ENCODE measurements at regions not wholly inside any gene's neighbourhood (a gene's known extent, or its start where the extent isn't known, plus 50 kb on each side); places are given as distances from the start of the nearest gene placed in this dataset.
"Not testable (repeated sequence)": the region's sequence is repeated elsewhere in the genome, so short reads cannot be mapped to it uniquely, and the experiment has no call there.

GRCh38 chr2:16209799-16210198 lies 269.4 kb downstream of the MYCN start:
- no peak for DNase-seq

GRCh38 chr2:16208921-16209320 lies 268.6 kb downstream of the MYCN start:
- no peak for DNase-seq

DNA sequence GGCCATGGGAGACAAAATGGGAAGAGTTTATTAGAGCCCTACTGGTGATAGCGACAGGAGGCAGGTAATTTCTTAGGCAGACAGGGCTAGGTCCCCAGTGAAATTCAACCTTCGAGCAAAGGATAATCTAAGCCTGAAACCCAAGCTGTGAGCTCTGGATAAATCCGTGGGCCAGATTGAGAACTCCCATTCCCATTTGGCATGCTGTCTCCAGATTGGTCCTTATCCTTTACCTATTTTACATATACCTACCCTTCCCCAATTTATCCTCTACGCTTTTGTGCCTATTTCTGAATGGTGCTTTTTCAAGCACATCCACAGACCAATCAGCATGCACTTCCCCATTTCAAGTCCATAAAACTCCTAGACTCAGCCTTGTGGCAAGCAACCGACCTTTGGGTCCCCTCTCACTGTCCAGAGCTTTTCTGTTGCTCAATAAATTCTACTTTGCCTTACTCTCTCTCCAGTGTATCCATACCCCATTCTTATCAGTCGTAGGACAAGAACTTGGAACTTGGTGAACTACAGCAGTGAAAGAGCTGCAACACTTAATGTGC lies 268.0 kb downstream of the MYCN start:
- no peak for DNase-seq

- no peak for DNase-seq
These were observed 267.3 kb downstream of the MYCN start for GRCh38 chr2:16207611-16208010.

DNA sequence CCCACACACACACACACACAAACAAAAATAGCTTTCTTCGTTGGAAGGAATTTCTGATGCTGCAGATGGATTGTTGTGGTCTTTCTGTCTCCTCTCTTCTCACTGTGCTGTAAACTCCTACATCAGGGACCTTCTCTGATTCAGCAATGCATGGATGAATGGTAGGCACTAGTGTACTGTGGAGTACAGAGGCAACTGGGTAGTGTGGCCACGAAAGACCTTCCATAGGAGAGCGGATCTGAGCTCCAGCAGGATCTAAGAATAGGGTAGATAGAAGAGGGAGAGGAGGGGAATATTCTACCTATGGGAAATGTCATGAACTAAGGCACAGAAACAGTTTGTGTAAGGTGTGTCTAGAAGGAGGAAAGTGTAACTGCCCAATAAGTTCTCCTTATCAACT lies 266.8 kb downstream of the MYCN start:
- DNase-seq, result no peak

DNA sequence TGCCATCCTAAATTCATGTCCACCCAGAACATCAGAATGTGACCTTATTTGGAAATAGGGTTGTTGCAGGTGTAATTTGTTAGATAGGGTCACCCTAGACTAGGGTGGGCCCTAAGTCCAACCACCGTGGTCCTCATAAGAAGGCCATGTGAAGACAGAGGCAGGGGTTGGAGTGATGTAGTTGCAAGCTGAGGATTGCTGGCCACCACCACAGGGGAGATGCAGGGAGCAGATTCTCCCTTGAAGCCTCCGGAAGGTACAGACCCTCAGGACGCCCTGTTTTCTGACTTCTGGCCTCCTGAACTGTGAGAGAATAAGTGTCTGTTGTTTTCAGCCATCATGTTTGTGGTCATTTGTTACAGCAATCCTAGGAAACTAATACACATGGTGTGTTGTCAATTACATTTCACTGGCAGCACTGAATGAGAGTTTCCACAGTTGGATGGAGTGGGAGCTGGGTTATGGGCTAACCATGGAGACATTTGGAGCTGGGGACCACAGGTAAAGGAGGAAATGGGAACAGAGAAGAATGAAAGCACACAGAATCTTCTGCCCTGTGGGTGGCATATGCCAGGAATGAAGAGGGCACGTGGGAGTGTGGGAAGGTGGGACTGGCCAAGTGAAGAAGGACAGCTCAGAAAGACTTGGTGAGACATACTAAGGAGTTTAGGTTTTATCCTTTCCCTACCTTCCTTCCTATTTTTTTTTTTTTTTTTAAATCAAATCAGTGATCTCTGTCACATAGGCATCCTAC lies 266.0 kb downstream of the MYCN start:
- DNase-seq, result no peak

DNA sequence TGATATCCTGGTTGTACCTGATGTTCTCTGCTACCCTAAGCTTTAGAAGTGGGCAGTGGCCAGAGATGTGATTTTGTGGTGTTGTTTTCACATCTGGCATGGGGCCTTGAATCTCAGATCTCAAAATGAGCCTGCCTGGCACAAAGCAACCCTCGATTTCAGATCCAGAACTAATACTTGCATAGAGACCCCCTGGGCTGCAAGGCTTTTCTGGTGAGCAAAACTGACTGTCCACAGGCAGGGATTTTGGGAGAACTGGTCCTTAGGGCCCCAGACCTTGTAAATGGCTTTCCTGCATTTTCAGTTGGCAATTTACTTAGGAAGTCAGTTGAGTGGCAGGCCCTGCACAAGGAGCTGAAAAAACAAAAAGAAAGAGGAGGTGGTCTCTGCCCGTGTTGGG lies 265.3 kb downstream of the MYCN start:
- DNase-seq, result no peak

GRCh38 chr2:16204886-16205620 lies 264.7 kb downstream of the MYCN start:
- DNase-seq, result no peak

DNA sequence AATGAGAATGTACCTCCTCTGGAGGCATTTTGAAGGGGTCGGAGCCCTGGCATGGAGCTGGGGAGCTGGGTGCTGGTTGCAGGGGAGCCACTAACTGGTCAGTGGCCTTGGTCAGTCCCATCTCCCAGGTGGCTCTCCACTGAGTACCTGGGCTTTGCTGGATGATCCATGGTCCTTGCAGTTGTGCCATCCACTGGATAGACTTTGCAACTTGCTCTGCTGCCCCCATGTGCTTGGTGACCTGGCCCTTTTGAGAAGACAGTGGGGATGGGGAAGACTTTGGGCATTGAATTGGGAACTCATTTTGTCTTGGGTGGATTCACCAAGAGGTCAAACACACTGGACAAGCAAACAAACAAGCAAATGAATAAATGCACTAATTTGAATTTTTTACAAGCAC lies 263.9 kb downstream of the MYCN start:
- DNase-seq, result no peak

GRCh38 chr2:16203691-16204090 lies 263.3 kb downstream of the MYCN start:
- no peak for DNase-seq

GRCh38 chr2:16203069-16203468 lies 262.7 kb downstream of the MYCN start:
- no peak for DNase-seq

- no peak for DNase-seq
These were observed 262.1 kb downstream of the MYCN start for GRCh38 chr2:16202266-16203020.

GRCh38 chr2:16201848-16202247 lies 261.5 kb downstream of the MYCN start:
- DNase-seq, result no peak

DNA sequence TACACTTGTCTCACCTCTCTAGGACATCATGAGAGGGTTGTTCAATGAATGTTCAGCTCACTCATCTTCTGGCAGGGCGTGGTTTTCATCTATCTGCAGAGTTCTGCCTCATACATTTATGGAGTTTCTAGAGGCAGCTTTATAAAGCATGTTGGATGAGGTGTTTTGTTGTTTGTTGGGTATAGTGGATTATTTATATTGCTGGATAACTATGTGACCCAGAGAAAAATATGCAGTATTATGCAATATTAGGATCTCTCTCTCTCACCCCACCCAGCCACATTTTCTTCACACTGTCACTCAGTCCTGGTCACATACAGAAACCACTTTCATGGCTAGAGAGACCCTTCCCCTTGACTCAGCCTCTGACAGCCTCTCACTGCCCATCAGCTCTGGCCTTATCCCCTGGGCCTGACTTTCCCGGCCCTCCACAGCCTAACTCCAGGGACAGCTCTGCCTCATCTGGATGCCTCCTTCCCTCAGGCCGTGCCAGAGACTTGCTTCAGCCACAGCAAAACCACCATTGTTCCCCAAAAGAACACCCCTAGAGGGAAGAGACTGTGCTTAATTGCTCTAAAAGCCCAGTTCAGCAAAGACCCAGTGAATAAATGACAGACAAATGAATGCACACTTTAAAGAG lies 260.3 kb downstream of the MYCN start:
- no peak for DNase-seq

GRCh38 chr2:16199882-16200553 lies 259.7 kb downstream of the MYCN start:
- DNase-seq, result no peak

GRCh38 chr2:16199241-16199640 lies 258.9 kb downstream of the MYCN start:
- not testable (repeated sequence) for DNase-seq

GRCh38 chr2:16198166-16198912 lies 258.0 kb downstream of the MYCN start:
- no peak for DNase-seq

- no peak for DNase-seq
These were observed 257.3 kb downstream of the MYCN start for GRCh38 chr2:16197504-16198147.

DNA sequence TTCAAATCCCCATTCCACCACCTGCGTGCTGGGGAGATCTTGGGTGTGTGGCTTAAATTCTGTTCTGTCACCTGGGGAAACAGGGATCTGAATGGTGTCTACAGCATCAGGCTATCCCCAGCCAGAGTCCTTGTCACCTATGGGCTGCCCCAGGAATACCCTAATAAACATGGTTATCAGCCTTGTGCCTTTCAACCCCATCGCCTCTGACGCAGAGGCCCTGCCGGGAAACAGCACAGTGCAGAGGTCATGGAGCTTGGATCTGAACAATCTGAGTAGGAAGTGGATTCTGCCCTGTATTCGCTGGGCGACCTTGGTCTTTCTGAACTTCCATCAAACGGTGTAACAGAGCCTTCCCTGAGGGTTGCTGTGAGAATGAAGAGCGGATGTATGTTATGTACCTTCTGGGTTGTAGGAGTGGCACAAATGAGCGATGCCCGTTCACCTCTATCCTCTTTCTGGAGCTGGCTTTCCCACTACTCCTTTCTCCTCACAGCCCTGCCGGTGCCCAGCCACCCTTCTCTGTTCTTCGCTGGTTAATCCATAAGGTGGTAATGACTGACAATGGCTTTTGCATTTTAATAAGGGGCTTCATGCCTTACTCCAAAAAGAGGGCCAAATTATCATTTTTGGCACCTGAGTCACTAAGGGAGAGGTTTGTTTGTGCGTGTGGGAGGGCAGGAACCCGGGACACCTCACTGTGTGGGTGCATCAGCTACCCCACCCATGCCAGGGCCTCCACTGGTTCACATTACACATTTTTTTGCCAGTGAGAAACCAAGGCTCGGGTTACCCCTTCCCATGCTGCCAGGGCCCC lies 256.5 kb downstream of the MYCN start:
- DNase-seq, result no peak

- DNase-seq, result no peak
These were observed 255.3 kb downstream of the MYCN start for GRCh38 chr2:16195681-16196070.

Measured in OCI-M1 (cell line).